Muscle of back (tissue), 3 donors: ENCODE measurements at regions not wholly inside any gene's neighbourhood (a gene's known extent, or its start where the extent isn't known, plus 50 kb on each side); places are given as distances from the start of the nearest gene placed in this dataset.
"Not testable (repeated sequence)": the region's sequence is repeated elsewhere in the genome, so short reads cannot be mapped to it uniquely, and the experiment has no call there.

Source experiments
- DNase-seq, 3 donors: peaks; one replicate each; pipeline versions ENCODE4 v3.0.0 to v3.0.0-alpha.2; 2013

DNA sequence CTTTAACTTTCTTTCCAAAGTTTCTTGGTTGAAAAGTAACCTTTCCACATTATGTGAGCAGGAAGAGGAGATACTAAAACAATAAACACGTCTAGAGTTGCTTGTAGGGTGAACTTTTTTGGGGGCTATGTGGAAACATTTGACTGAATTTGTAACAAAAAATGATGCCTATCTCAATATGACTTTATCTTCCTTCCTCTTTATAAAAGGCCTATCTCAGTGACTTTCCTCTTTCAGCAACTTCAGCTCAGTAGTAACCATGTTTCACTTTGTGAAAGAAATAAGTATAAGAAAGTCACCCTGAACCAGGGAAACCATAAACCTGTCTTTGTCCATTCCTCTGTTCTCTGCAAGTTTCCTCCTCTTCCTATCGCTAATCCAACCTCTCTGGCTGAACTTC is 124.7 kb upstream of the TMEM164 start:
- no peak for DNase-seq

DNA sequence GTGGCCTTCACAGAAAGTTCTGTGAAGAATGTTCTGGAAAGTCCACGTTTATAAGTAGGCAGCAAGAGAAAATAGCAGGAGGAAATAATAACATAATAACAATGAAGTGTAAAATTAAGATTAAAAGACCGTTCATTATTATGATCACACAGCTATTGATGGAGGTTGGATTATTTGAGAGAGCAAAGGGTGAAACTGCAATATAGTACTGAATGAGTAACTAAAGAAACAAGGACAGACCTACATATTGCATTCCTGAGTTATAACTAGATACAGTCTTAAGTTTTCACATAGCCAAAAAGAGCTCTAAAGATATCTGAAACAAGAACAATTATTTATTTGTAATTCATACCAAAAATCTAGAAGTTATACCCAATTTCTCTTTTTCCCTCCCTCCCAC is 122.9 kb upstream of the TMEM164 start:
- no peak for DNase-seq

DNA sequence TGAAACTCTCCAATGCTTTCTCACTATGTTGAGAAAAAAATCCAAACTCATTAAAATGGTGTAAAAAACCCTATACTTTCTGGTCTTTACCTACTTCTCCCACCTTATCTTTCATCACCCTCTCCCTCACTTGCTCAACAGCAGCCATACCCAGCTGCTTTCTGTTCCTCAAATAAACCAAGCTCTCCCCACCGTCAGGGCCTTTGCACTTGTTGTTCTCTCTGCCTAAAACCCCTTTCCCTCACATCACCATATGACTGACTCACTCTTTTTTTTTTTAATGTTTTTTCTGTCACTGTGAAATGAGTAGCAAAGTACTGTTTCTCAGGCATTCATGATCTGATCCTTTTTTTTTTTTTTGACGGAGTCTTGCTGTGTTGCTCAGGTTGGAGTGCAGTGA is 122.3 kb upstream of the TMEM164 start:
- DNase-seq = no peak

DNA sequence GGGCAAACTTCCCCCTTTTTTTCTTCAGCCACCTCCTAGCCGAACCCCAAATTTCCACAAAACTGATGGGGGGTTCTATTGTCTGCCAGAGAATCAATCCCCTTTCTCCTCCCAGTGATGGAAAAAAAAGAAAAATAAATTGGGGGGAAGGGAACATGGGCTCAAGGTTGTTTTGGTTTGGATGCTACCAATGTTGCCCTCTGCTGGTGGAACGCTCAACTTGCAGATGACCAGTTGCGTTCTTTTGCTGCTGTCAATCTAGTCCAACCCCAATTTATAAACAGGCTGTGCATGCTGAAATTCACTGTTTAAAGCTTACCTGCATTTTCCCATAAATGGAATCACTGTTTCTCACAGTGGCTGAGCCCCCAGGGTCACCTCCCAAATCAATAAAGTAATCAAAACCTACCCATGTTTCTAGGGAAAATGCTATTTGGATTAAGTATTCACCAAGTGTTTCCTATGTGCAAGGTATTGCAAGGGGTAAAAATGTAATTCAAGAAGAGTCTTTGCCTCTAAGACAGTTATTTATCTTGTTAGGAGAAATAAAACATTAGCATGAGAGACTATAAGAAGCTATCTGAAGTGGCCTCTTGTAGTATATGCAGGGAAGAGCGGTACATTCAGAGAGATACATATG is 116.7 kb upstream of the TMEM164 start:
- DNase-seq = peak in 1 of 3 donors; percentile 21

DNA sequence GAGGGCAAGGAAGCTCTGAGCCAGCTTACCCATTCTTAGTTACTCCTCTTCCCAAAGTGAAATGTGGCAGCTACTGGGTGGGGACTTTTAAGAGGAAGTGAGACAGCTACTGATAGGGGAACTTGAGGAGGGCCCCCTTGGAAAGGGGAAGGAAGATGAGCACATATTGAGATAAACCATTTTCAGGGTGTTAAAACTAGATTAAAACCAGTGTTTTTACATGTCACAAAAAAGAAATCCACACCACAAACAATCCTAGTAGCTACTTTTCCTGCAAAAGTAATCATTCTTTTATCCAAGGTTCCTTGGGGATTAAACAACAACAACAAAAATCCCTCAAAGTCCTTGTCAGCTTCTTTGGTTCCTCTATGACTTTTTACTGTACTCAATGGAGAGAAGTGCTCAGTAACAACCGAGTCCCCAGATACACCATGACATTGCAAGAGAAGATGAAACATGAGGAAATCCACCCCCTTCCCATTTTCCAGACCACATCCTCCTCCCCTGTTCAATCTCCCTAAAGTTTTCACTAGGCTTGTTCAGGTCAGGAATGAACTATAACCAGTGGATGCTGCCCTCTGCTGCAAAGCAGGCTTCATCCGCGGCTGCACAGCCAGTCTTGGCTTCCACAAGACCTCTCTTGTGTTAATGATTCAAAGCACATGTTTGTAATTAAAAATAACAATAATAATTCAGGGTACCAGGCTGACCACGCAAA is 113.5 kb upstream of the TMEM164 start:
- DNase-seq = peak in 1 of 3 donors; percentile 18

DNA sequence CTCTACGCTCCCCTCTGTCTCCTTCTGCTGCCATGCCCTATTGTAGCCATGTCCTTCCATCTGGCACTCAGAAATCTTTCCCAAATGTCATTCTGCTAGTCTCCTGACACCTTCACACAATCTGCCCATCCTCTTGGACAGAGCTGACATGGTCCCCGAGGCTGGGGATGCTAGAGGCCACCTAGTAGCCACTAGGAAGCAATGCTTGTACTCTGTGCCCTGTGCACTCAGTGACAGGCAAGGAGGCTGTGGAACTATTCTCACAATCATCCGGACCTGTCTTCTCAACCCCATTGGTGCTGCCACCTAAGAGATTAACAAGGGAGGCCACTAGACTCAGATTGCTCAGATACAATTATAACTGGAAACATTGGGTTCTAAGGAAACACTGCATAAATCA is 112.6 kb upstream of the TMEM164 start:
- DNase-seq = no peak

DNA sequence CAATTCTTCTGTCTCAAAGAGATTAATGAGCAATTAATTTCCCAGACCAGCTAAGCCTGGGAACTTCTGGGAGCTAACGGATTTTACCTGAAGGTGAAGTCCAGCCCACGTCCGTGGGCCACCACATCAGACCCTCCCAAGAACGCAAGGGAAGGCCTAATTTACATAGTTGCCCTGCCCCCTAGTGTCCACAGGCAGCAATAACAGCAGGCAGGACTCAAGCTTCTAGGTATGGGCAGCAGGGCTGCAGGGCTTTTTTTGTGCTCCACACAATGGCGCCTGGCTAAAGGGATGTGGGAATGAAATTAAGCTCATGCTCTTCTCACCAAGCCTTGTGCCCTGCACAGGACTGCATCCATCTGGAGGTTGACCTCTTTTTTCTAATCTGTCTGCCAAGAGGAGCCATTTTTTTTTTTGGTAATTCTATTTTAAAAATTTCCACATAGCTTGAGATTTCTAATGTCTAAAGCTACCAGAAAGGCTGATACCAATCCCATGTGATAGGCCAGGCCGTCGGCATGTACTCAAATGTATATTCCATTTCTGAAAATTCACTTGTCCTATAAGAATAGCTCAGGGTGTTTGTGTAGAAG is 111.9 kb upstream of the TMEM164 start:
- DNase-seq = peak in 2 of 3 donors; percentile 43 to 52

DNA sequence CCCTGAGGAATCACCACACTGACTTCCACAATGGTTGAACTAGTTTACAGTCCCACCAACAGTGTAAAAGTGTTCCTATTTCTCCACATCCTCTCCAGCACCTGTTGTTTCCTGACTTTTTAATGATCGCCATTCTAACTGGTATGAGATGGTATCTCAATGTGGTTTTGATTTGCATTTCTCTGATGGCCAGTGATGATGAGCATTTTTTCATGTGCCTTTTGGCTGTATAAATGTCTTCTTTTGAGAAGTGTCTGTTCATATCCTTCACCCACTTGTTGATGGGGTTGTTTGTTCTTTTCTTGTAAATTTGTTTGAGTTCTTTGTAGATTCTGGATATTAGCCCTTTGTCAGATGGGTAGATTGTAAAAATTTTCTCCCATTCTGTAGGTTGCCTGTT is 106.9 kb upstream of the TMEM164 start:
- DNase-seq = not testable (repeated sequence)

DNA sequence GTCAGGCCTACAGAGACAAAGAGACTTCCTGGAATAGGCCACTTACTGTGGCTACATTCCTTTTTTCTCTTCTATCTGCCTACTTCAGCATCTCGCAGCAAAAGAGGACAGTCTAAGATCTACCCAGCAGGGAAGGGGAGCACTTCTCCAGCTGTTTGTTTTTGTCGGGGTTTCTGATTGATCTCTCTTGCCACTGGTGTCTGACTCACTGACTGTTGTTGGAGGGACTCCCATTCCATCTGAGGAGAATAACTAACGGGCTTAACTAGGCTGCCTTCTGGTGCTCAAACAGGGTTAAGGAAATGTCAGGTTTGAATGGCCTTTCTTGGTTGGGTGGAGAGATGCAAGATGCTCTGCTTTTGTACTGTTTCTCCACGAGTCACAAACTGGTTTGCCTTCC is 100.2 kb upstream of the TMEM164 start:
- no peak for DNase-seq

DNA sequence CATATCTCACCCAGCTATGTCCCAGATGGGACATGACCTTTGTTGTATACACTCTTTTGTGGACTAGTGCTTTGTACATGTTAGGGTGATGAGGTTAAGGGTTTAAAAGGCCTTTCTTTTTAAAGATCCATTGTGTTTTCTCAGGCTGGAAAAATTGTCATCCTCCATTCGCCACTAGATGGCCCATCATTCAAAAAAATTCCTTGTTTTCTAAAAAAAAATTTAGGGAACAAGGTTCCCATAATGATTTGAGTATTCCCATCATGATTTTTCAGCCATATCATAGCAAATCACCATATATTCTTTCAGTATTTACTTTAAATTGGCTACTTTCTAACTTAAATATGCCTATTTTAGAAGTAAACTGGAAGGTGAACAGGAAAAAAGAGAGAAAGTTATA is 91.9 kb upstream of the TMEM164 start:
- peak in 1 of 3 donors; percentile 14 for DNase-seq

DNA sequence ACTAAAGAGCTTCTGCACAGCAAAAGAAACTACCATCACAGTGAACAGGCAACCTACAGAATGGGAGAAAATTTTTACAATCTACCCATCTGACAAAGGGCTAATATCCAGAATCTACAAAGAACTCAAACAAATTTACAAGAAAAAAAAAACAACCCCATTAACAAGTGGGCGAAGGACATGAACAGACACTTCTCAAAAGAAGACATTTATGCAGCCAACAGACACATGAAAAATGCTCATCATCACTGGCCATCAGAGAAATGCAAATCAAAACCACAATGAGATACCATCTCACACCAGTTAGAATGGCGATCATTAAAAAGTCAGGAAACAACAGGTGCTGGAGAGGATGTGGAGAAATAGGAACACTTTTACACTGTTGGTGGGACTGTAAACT is 89.9 kb upstream of the TMEM164 start:
- DNase-seq = not testable (repeated sequence)

DNA sequence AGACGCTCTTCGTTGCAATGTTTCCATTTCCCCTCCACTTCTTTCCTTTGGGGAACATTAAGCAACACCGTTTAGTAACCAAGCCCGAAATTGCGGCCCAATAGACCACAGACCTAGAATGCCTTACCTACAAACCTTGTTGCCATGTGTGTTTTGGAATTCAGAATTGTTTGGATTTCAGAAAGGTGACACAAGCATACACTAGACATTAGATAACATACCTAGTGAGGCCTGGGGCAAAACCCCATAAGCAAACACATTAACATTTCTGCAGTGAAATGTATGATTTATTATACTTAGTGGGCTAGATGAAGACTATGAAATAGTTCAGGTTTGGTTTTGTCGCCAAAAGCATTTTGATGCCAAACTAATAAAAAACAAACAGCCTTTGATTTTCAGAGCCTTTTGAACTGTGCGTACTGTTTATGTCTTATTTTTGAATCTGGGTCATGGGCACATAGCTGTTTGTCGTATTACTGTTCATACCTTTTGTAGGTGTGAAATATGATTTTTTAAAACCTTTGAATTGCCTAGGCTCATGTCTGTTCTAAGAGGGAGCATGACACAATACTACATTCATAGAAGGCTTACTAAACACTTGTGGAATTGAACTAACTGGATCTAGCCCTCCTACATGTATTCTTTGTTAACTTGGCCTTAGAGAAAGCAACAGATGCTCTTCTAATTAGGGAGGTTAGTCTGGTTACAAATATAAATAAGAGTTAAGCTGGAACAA is 88.6 kb upstream of the TMEM164 start:
- DNase-seq = no peak

DNA sequence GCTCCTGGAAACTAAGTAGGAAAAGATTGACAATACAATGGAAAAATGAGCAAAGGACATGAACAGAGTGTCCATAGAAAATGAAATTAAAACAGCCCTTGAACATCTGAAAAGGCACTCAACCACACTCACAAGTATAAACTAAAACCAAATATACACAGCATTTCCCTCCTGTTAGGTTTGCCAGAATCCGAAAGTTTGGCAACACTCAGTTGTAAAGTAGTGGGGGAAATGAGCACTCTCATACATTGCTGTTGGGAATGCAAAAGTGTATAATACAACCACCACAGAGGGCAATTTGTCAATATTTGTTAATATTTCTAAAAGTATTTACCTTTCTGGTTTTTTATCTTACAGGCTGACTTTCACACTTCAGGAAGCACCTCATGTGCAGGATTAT is 84.2 kb upstream of the TMEM164 start:
- peak in 1 of 3 donors; percentile 12 for DNase-seq

DNA sequence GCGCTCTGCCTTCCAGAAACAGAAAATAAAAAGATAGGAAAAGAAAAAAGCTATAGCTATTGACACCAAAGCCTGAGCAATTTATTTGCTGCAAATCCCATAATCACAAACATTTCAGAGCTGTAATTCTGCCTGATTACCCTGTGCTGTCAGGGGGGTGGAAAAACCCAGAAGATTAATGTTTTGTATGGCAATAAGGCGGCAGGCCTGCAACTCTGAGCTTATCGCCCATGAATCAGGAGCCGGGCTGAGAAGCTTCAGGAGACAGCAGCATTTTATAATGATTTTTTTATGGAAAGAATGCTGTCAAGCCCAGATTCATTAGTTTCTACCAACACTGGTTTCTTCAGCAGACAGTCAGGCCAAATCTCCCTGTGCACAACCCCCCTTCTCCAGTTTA is 82.6 kb upstream of the TMEM164 start:
- DNase-seq = no peak

DNA sequence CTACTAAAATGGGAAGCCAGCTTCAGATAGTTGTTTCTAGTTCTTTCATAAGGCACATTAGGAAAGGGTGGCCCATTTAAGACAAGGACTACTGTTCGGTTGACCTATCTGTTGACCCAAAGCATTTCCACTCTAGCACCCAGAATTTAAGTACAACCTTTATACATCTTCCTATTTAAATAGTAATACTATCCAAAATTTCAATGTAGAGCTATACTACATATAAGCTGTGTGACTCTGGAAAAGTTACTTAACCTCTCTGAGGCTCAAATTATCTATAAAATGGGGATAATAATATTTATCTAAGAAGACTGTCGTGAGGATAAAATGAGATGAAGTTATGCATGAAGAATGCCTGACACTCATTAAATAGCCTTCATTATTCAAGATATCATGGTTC is 82.0 kb upstream of the TMEM164 start:
- no peak for DNase-seq

DNA sequence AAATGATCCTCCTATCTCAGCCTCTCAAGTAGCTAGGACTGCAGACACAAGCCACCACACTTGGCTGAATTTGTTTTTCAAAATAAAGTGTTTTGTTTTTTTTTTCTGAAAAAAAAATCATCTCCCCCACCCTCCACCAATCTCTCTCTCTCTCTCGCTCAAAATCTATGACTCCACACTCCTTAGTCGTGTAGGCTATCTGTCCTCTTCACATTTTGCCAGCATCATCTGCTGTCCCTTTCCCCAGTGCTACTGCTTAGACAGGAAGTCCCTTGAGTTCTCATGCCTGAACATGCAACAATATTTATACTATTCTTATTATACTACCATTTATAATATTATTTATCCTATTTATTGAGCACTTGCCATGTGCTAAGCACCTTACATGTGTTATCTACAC is 80.7 kb upstream of the TMEM164 start:
- no peak for DNase-seq

DNA sequence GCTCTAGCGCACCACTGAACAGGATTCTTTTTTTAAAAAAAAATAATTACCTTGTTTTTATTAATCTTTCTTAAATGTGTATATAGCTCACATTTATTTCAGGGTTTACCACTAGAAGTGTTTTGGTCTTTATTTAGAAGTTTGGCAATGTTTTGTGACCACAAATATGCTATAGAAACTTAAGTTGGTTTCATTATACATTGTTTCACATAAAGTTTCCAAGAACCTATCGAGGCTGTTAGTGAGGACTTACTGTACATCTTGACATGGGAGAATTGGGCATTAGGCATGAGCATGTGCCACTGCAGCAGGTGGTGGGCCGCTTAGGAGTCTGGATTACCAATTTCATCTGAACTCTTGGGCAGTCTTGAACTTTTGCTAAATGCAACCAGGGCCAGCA is 77.9 kb upstream of the TMEM164 start:
- not testable (repeated sequence) for DNase-seq

DNA sequence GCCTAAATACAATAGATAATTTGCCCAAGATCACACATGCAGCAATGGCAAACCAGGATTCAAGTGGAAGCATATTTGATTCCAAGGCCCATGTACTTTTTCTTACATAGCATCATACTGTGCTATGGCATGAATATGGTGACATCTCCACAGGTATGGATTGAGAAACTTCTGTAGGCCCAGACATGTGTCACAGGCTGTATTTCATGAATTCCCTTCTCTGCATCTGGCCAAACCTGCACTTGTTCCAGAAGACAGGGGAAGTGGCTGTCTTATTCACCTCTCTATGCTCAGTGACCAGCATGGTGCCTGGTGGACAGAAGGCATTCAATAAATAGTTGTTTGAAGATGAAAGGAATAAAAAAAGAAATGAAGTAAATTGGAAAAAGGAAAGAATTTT is 77.3 kb upstream of the TMEM164 start:
- no peak for DNase-seq

DNA sequence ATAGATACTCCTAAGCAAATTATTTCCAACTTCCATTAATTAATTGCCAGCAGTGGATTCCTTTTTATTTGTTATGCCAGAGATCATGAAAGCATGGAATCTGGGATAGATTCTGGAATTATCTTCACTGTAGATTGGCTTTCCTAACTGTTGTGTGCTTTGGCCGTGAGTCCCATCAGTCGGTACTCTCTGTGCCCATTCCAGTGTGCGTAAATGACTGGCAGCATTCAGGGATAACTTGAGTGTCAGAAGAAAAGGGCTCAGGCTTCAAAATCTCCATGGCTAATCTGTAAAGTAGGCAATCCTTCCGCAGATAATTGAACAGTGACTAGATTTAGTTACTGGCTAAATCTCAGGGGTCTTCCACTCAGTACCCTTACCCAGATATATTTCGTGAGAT is 76.8 kb upstream of the TMEM164 start:
- no peak for DNase-seq

DNA sequence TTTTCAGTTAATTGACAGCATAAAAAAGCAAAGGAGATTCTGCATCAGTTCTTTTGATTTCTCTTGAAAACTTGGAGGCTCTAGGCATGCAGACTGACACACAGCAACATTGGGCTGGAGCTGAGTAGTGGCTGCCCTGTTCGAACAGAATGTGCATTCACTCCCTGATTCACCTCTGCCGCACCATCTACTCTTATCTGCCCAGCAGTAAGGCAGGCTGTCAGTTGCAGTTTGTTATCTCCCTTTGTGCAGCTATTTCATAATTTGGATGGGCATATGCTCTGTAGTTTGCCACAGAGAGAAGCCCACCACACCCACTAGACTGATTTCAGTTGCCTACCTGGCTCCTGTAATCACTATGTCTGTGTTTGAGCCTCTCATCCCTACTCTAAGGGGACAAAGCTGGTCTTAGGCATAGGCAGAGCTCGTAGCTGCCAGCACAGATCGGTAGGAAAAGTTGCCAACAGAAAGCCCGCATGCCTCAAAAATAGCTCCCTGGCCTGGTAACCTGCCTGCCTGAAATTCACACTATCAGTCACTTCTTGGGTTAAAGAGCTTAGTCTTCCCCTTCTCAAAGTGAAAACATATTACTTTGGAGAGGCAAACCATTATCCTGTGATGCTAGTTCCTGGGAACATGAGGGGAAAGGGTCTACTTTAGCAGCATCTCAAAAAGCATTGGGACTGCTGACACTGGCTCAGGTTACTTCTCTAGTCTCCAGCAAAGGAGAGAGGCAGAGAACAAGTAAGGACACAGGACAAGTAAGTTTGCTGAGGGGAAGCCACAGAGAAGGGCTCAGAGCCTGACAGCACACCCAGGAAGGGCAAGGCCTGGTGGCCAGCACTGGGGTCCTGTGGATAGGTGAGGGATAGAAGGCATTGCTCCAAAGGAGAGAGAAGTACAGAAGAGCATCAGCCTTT is 75.9 kb upstream of the TMEM164 start:
- no peak for DNase-seq

DNA sequence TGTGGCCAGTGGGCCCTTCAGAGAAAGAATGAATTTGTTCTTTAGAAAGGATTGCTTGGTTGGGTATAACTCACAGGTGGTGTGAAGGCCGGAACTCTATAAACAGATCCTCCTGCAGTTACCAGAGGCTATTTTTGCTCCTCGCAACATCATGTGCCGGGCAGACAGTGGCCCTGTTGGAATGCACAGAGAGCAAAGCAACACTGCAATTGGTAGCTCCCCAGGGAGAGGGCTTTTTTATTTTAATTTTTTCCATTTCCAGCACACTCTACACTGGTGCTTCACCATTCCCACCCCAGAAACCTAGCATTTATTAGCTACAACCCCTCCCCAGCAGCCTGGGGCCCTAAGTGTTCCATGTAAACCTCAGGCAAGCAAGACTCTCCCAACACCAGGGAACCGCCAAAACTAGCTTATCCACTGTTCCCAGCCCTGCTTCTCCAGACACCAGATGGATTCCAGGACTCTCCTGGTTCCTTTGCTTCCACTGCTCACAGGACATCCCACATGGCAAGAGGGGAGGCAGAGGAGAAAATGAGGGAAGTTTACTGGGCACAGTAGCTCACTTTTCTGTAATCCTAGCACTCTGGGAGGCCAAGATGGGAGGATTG is 75.1 kb upstream of the TMEM164 start:
- DNase-seq = no peak
